OCI-LY1 (cell line): ENCODE measurements at regions not wholly inside any gene's neighbourhood (a gene's known extent, or its start where the extent isn't known, plus 50 kb on each side); places are given as distances from the start of the nearest gene placed in this dataset.

Experiments used
- CTCF ChIP-seq: fragments of 200-600 bp; sonication (generic), shearing (Covaris generic); IDR thresholded peaks from 2 replicates; pipeline ENCODE4 v1.5.1; 2017; ENCODE audit warnings: mild to moderate bottlenecking, antibody characterized with exemption, low read length, moderate library complexity, mixed read lengths
- EZH2 ChIP-seq: fragments of 200-600 bp; sonication (generic), shearing (Covaris generic); IDR thresholded peaks from 2 replicates; pipeline ENCODE4 v1.8.0; 2017; ENCODE audit warnings: borderline replicate concordance, mixed run types, mild to moderate bottlenecking, antibody characterized with exemption, low read length, moderate library complexity, mixed read lengths

DNA sequence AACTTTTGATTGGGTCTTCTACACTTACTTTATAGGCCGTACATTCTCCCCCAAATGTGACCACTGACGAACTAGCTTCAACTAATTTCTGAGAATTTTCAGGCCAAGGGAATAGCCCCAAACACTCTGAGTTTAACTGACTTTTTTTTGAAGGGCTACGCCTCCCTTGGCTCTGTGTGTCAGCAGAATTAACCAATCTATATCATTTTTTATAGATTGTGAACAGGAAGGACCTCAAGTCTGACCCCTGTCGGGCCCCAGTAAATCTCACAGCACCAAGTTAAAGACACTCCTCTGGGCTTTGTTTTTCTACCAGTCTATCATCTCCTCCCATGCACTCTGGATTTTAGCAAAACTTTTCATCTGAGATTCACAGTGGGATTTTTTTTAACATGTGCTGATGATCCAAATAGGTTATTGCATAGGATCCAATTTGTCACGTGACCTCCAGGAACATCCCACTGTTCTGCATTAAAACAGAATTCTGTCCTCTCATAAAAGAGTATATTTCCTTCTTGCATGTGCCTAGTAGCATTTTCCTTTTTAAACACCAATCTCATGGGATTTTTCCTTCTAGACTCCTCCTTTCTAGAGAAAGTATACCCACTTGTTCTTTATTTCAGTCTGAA is 307.1 kb downstream of the OSR1 start:
- TF ChIP-seq CTCF (no peak), EZH2 (no peak)
